Osteocyte (in vitro differentiated cells): ENCODE measurements at regions not wholly inside any gene's neighbourhood (a gene's known extent, or its start where the extent isn't known, plus 50 kb on each side); places are given as distances from the start of the nearest gene placed in this dataset.
"Not testable (repeated sequence)": the region's sequence is repeated elsewhere in the genome, so short reads cannot be mapped to it uniquely, and the experiment has no call there.

ENCODE experiments used
- DNase-seq: peaks from one replicate; pipeline ENCODE4 v3.0.0; 2021; ENCODE audit warnings: mixed read lengths; ENCODE audit not compliant: unreplicated experiment; ENCODE audit errors: extremely low spot score
- H3K27ac Mint-ChIP-seq: one replicate; pipeline ENCODE4 v1.8.0; 2021; ENCODE audit warnings: mild to moderate bottlenecking, mixed read lengths; ENCODE audit not compliant: unreplicated experiment
- H3K27me3 Mint-ChIP-seq: one replicate; pipeline ENCODE4 v1.8.0; 2021; ENCODE audit warnings: mixed read lengths; ENCODE audit not compliant: unreplicated experiment
- H3K36me3 Mint-ChIP-seq: one replicate; pipeline ENCODE4 v1.8.0; 2021; ENCODE audit warnings: mixed read lengths; ENCODE audit not compliant: unreplicated experiment
- H3K4me1 Mint-ChIP-seq: one replicate; pipeline ENCODE4 v1.8.0; 2021; ENCODE audit warnings: mixed read lengths; ENCODE audit not compliant: unreplicated experiment
- H3K4me3 Mint-ChIP-seq: one replicate; pipeline ENCODE4 v1.8.0; 2021; ENCODE audit warnings: mild to moderate bottlenecking, moderate library complexity, mixed read lengths; ENCODE audit not compliant: unreplicated experiment
- H3K9me3 Mint-ChIP-seq: one replicate; pipeline ENCODE4 v1.8.0; 2021; ENCODE audit warnings: mixed read lengths; ENCODE audit not compliant: unreplicated experiment
- CTCF ChIP-seq: fragments of 200-600 bp; sonication (generic); IDR thresholded peaks from 2 replicates; pipeline ENCODE4 v1.5.0; 2021; ENCODE audit warnings: antibody characterized with exemption, mild to moderate bottlenecking, moderate library complexity

- peaks cover 10% of the 10 kb centered on the region for H3K9me3 Mint-ChIP-seq
- H3K36me3 Mint-ChIP-seq = no peaks in the 10 kb centered on the region
- H3K4me3 Mint-ChIP-seq = no peak overlapping the region
- no peak for DNase-seq
- H3K4me1 Mint-ChIP-seq = peaks cover 23% of the 10 kb centered on the region
- TF ChIP-seq CTCF = no peak
- no peak overlapping the region for H3K27ac Mint-ChIP-seq
- H3K27me3 Mint-ChIP-seq = peaks cover 2% of the 10 kb centered on the region
These were observed 100.2 kb downstream of the LMO4 start for GRCh38 chr1:87428883-87429282.

- TF ChIP-seq CTCF = no peak
- Mint-ChIP-seq H3K4me3 (no peak overlapping the region), H3K27me3 (peaks cover 5% of the 10 kb centered on the region), H3K4me1 (peaks cover 8% of the 10 kb centered on the region), H3K9me3 (peaks cover 10% of the 10 kb centered on the region), H3K27ac (no peak overlapping the region), H3K36me3 (no peaks in the 10 kb centered on the region)
- no peak for DNase-seq
These were observed 104.0 kb downstream of the LMO4 start for GRCh38 chr1:87432685-87433084.

GRCh38 chr1:87433101-87433500 is 104.4 kb downstream of the LMO4 start:
- not testable (repeated sequence) for H3K36me3 Mint-ChIP-seq, DNase-seq

GRCh38 chr1:87435484-87435883 is 106.8 kb downstream of the LMO4 start:
- no peak for DNase-seq
- Mint-ChIP-seq H3K27me3 (peaks cover 3% of the 10 kb centered on the region), H3K36me3 (no peaks in the 10 kb centered on the region), H3K4me1 (no peaks in the 10 kb centered on the region), H3K4me3 (no peak overlapping the region), H3K9me3 (peaks cover 7% of the 10 kb centered on the region), H3K27ac (no peak overlapping the region)
- TF ChIP-seq CTCF = no peak

More at GRCh38 chr1:87433101-87433500, 104.4 kb downstream of the LMO4 start:
- not testable (repeated sequence) for H3K27me3 Mint-ChIP-seq, H3K27ac Mint-ChIP-seq, H3K4me3 Mint-ChIP-seq, H3K4me1 Mint-ChIP-seq
- H3K9me3 Mint-ChIP-seq = peaks cover 10% of the 10 kb centered on the region

GRCh38 chr1:87436115-87436514 is 107.4 kb downstream of the LMO4 start:
- not testable (repeated sequence) for DNase-seq, H3K27me3 Mint-ChIP-seq, H3K27ac Mint-ChIP-seq, H3K36me3 Mint-ChIP-seq, H3K4me3 Mint-ChIP-seq, H3K4me1 Mint-ChIP-seq, H3K9me3 Mint-ChIP-seq

- Mint-ChIP-seq H3K4me3 (no peak overlapping the region), H3K27ac (no peak overlapping the region), H3K9me3 (no peaks in the 10 kb centered on the region), H3K27me3 (peaks cover 7% of the 10 kb centered on the region), H3K36me3 (no peaks in the 10 kb centered on the region), H3K4me1 (no peaks in the 10 kb centered on the region)
- TF ChIP-seq CTCF = no peak
- DNase-seq = no peak
These were observed 107.9 kb downstream of the LMO4 start for GRCh38 chr1:87436534-87436933.
